Inflammatory macrophage treated with lipopolysaccharide for 4 hours (primary cell): ENCODE measurements at regions not wholly inside any gene's neighbourhood (a gene's known extent, or its start where the extent isn't known, plus 50 kb on each side); places are given as distances from the start of the nearest gene placed in this dataset.

ENCODE experiments used
- DNase-seq: peaks from one replicate; pipeline ENCODE4 v3.0.0-alpha.2; 2020

- DNase-seq = no peak
These were observed 1106.8 kb downstream of the AMY1C start for GRCh38 chr1:104856518-104856917.

- no peak for DNase-seq
These were observed 1119.1 kb downstream of the AMY1C start for GRCh38 chr1:104868794-104869193.

DNA sequence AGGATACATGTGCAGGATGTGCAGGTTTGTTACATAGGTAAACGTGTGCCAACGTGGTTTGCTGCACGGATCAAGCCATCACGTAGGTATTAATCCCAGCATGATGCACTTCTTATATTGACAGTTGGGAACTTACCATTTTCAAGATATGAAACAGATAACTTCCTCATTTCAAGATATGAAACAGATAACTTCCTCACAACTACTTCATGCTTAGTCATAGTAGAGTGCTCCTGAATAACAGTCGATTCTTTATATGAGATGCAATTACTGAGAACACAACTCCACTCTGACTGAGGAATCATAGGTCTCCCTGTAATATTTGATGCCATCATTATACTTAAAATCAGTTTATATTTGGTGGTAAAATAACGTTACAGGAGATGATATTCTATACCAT lies 1124.3 kb downstream of the AMY1C start:
- no peak for DNase-seq

GRCh38 chr1:104878203-104878909 lies 1128.7 kb downstream of the AMY1C start:
- no peak for DNase-seq

DNA sequence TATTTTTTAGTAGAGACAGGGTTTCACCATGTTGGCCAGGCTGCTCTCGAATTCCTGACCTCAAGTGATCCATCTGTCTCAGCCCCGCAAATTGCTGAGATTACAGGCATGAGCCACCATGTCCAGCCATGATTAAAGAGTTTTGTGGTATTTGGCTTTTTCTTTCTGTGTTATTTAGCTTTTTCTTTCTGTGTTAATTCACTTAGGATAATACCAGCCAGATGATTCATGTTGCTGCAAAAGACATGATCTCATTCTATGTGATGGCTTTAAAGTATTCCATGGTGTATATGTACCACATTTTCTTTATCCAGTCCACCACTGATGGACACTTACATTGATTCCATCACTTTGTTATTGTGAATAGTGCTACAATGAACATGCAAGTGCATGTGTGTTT lies 1135.2 kb downstream of the AMY1C start:
- DNase-seq = no peak

DNA sequence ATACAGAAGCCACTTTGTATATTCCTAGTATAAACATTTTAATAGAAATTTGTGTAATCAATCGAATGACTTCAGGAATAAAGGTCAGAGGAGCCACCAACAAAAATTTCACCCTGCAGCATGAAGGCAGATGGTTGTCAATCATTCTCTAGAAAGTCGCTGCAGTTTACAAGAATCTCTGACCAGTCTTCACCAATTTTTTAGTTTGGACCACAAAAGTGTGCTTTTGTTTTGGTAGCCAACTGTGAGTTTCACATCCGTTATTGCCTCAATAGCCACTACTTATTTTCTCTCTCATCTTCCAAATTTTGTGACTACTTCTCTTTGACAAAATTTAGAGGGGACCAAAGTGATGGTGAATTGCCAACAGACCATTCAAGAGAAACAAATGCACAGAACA lies 1155.6 kb downstream of the AMY1C start:
- DNase-seq = no peak

GRCh38 chr1:104906141-104906540 lies 1156.4 kb downstream of the AMY1C start:
- DNase-seq = no peak

DNA sequence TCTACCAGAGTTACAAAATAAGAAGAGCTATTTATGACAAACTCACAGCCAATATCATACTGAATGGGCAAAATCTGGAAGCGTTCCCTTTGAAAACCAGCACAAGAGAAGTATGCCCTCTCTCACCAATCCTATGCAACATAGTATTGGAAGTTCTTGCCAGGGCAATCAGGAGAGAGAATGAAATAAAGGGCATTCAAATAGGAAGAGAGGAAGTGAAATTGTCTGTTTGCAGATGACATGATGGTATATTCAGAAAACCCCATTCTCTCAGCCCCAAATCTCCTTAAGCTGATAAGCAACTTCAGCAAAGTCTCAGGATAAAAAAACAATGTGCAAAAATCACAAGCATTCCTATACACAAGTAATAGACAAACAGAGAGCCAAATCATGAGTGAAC lies 1169.5 kb downstream of the AMY1C start:
- DNase-seq = no peak

DNA sequence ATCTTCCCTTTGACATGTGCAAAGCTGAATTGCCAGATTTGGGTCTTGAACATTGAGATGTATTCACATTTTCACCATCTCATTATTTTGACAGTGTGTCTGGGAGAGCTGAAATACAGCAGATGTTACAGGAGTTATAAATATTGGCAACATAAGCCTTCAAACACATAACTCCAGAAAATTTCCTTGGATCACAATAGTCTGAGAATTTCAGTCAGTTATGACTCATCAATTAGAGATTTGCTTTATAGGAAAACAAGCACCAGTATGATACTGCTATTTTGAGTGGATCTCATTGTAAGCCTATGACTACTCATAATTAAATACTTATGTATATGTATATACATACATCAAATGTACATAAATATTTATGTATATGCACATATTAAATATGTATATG lies 1171.8 kb downstream of the AMY1C start:
- no peak for DNase-seq

DNA sequence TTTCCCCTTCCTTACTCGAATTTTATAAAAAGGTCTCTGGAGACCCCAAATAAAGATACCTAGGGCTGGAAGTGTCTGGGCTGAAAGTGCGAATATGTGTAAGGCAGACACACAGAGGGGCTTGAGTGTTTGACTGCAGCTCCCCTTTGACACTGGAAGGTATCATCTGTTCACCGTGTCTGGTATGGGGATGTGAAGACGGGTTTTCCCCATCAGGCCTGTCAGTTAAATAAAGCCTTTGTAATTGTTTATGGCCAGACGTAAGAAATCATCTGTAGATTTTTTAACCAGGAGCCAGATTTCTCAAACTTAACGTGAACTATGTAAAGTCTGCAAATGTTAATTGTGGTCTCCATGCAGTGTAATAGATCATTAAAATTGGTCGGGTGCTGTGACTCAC lies 1173.4 kb downstream of the AMY1C start:
- DNase-seq = no peak

GRCh38 chr1:104929280-104929679 lies 1179.6 kb downstream of the AMY1C start:
- no peak for DNase-seq

- DNase-seq = no peak
These were observed 1182.6 kb downstream of the AMY1C start for GRCh38 chr1:104932030-104932915.

- DNase-seq = no peak
These were observed 1183.4 kb downstream of the AMY1C start for GRCh38 chr1:104932949-104933679.

- DNase-seq = no peak
These were observed 1184.1 kb downstream of the AMY1C start for GRCh38 chr1:104933846-104934245.

DNA sequence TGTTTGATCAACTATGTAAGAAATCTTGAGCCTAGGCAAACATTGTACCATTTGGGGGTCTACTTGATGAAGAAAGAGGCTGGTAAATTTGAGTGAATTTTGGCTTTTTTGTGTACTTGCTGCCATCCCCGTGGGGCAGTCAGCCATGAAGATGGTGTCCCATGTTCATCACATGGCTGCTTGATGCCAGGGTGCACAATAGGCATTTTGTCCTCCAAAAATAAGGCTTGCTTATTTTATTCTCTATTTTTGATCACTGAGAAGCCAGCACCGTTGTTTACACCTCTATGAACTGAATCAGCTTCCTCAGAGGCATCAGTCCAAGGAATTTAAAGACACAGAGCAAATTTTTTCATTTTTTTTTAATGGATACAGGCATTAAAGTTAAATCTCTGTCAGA lies 1195.7 kb downstream of the AMY1C start:
- no peak for DNase-seq

DNA sequence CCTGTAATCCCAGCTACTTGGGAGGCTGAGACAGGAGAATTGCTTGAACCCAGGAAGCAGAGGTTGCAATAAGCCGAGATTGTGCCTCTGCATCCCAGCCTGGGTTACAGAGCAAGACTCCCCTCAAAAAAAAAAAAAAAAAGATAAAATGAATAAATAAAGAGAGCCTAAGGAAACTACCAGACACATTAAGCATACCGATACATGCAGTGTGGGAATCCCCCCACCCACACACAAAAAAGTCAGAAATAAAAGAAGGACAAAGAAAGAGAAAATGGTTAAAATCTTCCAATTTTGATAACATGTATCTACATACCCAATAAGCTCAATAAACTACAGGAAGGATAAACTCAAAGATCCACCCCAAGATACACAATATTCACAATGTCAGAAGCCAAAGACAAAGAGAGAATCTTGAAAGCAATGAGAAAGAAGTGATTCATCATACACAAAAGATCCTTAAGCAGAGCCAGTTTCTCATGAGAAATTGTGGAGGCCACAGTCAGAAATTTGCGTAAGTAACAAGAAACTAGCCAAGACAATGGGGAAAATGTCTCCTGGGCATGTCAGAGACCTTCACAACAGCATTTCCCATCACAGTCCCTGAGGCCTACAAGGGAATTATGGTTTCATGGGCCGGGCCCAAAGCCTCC lies 1197.0 kb downstream of the AMY1C start:
- DNase-seq = no peak

GRCh38 chr1:104953555-104953954 lies 1203.9 kb downstream of the AMY1C start:
- no peak for DNase-seq

- no peak for DNase-seq
These were observed 1223.8 kb downstream of the AMY1C start for GRCh38 chr1:104973516-104973915.

- no peak for DNase-seq
These were observed 1230.0 kb downstream of the AMY1C start for GRCh38 chr1:104979651-104980050.

DNA sequence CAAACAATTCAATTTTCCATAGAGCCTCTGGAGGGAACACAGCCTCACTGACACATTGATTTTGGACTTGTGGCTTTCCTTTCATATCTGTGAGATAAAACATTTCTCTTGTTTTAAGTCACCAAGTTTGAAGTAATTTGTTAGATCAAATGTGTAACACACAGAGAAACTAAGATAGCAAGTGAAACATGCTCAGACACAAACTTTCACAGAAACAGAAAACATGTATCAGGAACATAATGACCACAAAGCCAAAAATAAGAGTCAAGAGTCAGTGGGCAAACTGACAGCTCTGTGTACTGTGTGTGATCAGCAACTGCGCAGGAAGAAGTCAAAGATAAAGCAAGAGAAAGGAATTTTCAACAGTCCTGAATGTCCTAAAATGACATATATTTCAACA lies 1237.5 kb downstream of the AMY1C start:
- DNase-seq = no peak

DNA sequence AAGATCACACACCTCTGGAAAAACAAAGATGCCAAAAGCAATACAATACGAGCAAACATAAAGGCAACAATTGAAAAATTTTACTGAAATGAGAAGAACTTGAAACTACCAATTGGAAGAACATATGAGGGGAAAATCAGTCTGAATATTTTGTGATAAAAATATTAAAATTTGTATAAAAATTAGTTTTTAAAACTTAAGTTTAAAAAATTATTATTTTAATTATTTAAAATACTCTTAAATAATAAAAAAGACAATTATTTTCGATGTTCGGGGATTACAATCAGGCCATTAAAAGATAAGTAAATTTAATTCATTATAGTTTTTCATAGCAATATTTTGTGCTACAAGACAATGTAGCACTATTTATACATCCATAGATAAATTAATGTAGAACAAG lies 1239.3 kb downstream of the AMY1C start:
- no peak for DNase-seq

DNA sequence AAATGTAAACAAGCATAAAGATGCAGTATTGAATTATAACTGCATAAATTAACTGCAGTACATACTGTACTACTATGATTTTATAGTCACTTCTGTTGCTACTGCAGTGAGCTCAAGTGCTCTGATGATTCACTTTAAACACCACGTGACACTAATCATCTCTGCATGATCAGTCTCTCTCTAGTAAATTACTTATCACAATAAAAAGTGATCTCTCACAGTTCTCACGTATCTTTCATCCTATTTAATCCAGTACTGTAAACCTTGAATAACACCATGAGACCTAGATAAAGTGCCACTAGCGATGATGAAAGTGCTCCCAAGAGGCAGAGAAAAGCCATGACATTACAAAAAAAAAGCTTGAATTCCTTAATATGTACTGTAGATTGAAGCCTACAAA lies 1242.0 kb downstream of the AMY1C start:
- DNase-seq = no peak

GRCh38 chr1:105000793-105001192 lies 1251.1 kb downstream of the AMY1C start:
- no peak for DNase-seq
